ENCODE measurements at regions not wholly inside any gene's neighbourhood (a gene's known extent, or its start where the extent isn't known, plus 50 kb on each side); places are given as distances from the start of the nearest gene placed in this dataset.
A peak's percentile ranks its signal among the peaks of the same experiment; 100 is the strongest.

DNA sequence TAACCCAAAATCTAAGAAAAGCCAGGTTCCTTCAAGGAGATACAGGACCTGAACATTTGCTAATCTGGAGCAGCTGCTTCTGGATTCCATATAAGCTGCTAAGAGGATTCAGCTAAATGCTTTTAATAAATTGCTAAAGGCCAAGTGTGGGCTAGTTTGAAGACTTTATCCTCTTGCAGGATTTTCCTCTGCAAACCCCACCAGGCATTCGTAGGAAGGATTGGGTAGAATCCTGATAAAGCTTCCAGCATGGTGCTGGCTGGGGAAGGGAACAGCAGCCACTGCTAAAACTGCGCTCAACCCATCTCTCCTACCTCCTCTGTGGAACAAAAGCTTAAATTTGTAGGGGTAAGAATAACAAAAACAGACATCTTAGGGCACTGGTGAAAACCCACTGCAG, 61.3 kb upstream of the TAB3 start:
- no peak for DNase-seq (ENCODE audit: low spot score)

DNA sequence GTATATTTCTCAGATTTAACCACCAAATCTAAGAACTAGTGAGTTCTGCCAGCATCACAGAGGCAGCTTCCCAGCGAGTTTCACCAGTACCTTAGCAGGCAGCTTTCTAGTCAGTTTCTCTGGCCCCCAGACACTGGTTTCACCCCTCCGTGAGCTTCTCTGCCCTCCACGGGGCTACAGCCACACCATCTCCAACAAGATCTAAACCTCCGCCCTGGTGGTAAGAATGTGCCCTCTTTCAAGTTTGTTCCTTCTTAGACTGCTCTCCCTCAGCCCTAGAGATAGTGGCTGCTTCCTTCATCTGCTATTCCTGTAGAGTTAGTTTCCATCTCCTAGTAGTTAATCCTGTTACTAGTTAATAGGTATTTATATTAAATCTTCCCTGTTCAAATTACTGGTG, 60.5 kb upstream of the TAB3 start:
- DNase-seq (ENCODE audit: low spot score): peak; percentile 19

DNA sequence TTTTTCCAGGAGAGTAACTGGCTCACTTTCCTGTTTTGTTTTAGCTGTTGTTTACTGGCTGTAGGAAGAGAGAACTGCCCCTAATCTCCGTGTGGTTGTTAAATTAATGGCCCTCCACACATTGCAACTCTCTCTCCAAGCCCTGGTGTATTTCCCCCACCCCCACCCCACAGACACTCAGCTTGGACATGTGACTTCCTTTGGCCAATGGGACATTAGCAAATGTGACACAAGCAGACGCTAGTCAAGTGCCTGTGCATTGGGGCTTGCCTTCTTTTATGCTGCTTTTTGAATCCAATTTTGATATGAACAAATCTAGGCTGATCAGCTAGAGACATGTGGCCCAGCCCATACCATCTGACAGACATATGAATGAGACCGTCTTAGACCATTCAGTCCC, 59.6 kb upstream of the TAB3 start:
- DNase-seq (ENCODE audit: low spot score): no peak

DNA sequence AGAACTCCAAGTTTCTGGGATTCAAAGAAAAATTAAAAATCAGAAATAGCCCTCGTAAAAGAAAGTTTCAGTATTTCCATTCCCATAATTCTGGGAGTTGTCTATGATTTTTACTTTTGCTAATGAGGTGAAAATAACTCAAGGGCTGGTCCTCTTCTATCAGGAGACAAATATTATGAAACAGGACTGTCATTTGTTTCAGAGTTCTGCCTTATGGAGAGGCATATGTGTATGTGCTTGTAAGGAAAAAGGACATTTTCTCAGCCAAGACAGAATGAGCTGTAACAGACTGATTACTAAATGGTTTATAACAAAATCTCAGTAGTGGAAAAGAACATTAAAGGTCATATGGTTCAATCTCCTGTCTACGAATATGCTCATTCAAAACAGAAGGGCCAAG, 59.0 kb upstream of the TAB3 start:
- DNase-seq (ENCODE audit: low spot score): no peak

DNA sequence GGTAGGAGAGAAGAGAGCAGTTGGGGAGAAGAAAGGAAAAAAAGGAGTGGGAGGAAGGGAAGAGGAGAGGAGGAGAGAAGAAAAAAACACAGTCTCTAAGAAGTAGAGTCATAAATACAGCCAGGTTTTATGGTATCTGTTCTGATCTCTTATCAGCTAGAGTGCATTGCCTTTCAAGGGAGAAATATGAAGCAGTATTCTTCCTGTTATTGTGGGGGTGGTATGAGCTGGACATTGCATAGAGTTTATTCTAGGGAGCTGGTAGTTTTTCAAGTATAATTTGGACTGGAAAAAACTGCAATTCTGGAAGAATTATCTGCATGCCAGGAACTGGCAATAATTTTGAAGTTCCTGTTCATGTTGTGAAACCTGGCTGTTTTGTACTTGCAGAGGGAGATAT, 54.9 kb upstream of the TAB3 start:
- DNase-seq (ENCODE audit: low spot score): no peak

DNA sequence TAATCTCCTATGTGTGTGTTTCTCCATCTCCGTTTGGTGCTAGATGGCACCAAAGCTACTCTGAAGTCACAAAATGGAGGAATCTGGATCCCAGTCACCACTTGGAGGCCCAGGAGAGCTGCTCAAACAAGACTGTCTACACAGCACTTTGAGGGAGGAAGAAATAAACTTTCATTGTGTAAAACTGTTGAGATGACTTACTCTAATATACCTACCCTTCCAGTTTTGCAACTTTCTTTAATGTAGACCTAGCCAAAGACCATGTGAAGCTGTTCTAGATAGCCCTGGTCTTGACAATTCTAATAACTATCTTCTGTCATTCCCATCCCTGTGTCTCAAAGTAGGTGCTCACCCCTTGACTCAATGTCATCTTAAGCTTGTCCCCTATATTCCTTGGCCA, 52.8 kb upstream of the TAB3 start:
- no peak for DNase-seq (ENCODE audit: low spot score)

DNA sequence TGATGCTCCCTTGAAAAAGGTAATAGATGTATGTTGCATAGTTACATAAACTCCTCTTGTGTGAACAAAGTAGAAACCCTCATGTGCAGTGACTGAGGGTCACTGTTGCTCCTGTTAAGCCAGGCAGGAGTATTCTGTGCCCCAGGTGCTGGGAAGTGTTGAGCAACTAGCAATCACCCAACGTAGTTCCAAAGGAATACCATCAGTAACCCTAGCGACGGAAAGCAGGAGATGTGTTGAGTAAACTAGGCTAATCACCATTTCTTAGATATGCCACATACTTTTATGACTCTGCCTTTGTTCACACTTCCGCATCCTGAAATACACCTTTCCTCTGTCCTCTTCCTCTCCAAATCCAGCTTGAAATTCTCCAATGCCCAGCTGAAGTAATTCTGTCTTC, 50.9 kb upstream of the TAB3 start:
- no peak for DNase-seq (ENCODE audit: low spot score)
